OCI-LY7 (cell line): ENCODE measurements at regions not wholly inside any gene's neighbourhood (a gene's known extent, or its start where the extent isn't known, plus 50 kb on each side); places are given as distances from the start of the nearest gene placed in this dataset.

Source experiments
- BruUV-seq: library from RNA; stranded (reverse); fragments of 400-500 nt; replicated peaks from 2 replicates; lab custom pipeline; 2021; lab: Mats Ljungman, UMichigan
- CTCF ChIA-PET: fragments of 300-600 bp; sonication (Branson Sonifier 250); formaldehyde crosslinking; loops from one replicate; lab custom pipeline; 2022; ENCODE audit warnings: antibody characterized with exemption; ENCODE audit not compliant: unreplicated experiment; lab: Charles Lee
- POLR2A ChIA-PET: fragments of 300-600 bp; sonication (Branson Sonifier 250); formaldehyde crosslinking; loops from one replicate; lab custom pipeline; 2022; ENCODE audit warnings: antibody characterized with exemption; lab: Charles Lee
- DNase-seq: peaks from one replicate; pipeline ENCODE4 v3.0.0-alpha.2; 2015; ENCODE audit warnings: low spot score
- H2AFZ ChIP-seq: fragments of 200-600 bp; sonication (generic), shearing (Covaris generic); 2 replicates; pipeline ENCODE4 v1.6.1; 2014; ENCODE audit warnings: mild to moderate bottlenecking, antibody characterized with exemption, low read length, moderate library complexity
- H3K27ac ChIP-seq: fragments of 200-600 bp; sonication (generic); 2 replicates; pipeline ENCODE4 v1.5.1; 2014; ENCODE audit warnings: mixed run types, low read depth, mild to moderate bottlenecking, moderate library complexity, low read length, inconsistent platforms; ENCODE audit not compliant: poor library complexity, severe bottlenecking
- H3K36me3 ChIP-seq: fragments of 200-600 bp; sonication (generic); 2 replicates; pipeline ENCODE4 v1.6.1; 2014; ENCODE audit warnings: mild to moderate bottlenecking, antibody characterized with exemption, low read length, moderate library complexity, mixed read lengths; ENCODE audit not compliant: insufficient read depth
- H3K4me1 ChIP-seq: fragments of 200-600 bp; sonication (generic); 2 replicates; pipeline ENCODE4 v1.5.1; 2014; ENCODE audit warnings: mild to moderate bottlenecking, low read length; ENCODE audit not compliant: insufficient read depth, poor library complexity, severe bottlenecking
- H3K4me2 ChIP-seq: fragments of 200-600 bp; sonication (generic); 2 replicates; pipeline ENCODE4 v1.6.1; 2014; ENCODE audit warnings: mild to moderate bottlenecking, low read length
- H3K4me3 ChIP-seq: fragments of 200-600 bp; sonication (generic); 2 replicates; pipeline ENCODE4 v1.5.1; 2014; ENCODE audit warnings: mild to moderate bottlenecking, low read depth, low read length; ENCODE audit not compliant: poor library complexity, severe bottlenecking
- H3K79me2 ChIP-seq: fragments of 200-600 bp; sonication (generic); 2 replicates; pipeline ENCODE4 v1.6.1; 2016; ENCODE audit warnings: low read depth, mild to moderate bottlenecking, low read length, moderate library complexity, mixed read lengths; ENCODE audit not compliant: insufficient read depth
- H3K9me2 ChIP-seq: fragments of 200-600 bp; sonication (generic); 2 replicates; pipeline ENCODE4 v1.6.1; 2016; ENCODE audit warnings: mild to moderate bottlenecking, low read length, mixed read lengths; ENCODE audit not compliant: insufficient read depth
- H3K9me3 ChIP-seq: fragments of 200-600 bp; sonication (generic); 2 replicates; pipeline ENCODE4 v1.6.1; 2014; ENCODE audit warnings: mild to moderate bottlenecking, mixed run types, low read length, mixed read lengths
- H4K20me1 ChIP-seq: fragments of 200-600 bp; sonication (generic); 2 replicates; pipeline ENCODE4 v1.6.1; 2014; ENCODE audit warnings: mild to moderate bottlenecking, antibody characterized with exemption, low read length, moderate library complexity, mixed read lengths; ENCODE audit not compliant: insufficient read depth
- CTCF ChIP-seq: fragments of 200-600 bp; sonication (generic); conservative IDR thresholded peaks from 2 replicates; pipeline ENCODE4 v1.5.1; 2014; ENCODE audit warnings: mild to moderate bottlenecking, antibody characterized with exemption, low read length, moderate library complexity, mixed read lengths
- EZH2phosphoT487 ChIP-seq: fragments of 200-600 bp; sonication (generic); IDR thresholded peaks from 2 replicates; pipeline ENCODE4 v1.6.1; 2018; ENCODE audit warnings: low read depth, borderline replicate concordance, mild to moderate bottlenecking, mixed run types, antibody characterized with exemption, low read length, moderate library complexity, mixed read lengths
- intact Hi-C: fragments of 100-400 bp; cut with micrococcal nuclease; formaldehyde crosslinking; loops from one replicate; pipeline ENCODE4 v1.10.0; 2022; ENCODE audit not compliant: unreplicated experiment

DNA sequence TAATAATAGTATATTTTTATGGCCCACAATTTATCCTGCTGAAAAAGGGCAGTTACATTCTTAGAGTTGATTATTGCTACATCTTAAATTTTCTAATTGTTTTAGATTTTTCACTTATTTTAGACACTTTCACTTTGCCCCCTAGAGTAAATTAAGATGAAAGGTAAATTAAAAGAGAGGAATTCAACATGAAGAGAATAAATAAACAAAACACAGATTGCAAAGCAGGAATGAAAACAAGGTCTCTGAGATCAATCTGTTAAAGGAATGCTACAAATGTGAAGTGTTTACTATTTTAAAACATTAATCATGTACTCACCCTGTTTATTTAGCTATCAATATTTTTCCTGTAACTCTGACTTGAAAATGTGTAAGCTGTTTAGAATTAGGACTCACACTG, 113.5 kb upstream of the ETAA1 start:
- Histone ChIP-seq H3K4me1 (no peaks in the 10 kb centered on the region), H3K4me3 (no peak overlapping the region), H3K9me2 (no peaks in the 10 kb centered on the region), H3K27ac (no peak overlapping the region), H3K36me3 (no peaks in the 10 kb centered on the region), H3K9me3 (no peaks in the 10 kb centered on the region), H3K4me2 (no peak overlapping the region), H2AFZ (no peak overlapping the region), H4K20me1 (no peaks in the 10 kb centered on the region), H3K79me2 (no peaks in the 10 kb centered on the region)
- CTCF ChIA-PET = no interaction called here
- intact Hi-C loops = no loop called here
- DNase-seq = no peak
- no peak for TF ChIP-seq EZH2phosphoT487
- no peak for TF ChIP-seq CTCF
- no TSS peak for BruUV-seq
- POLR2A ChIA-PET = interaction anchor here (0.9 kb wide), 1 partner anchor 21 kb away, joined by 3 read pairs; no protein-coding TSS in a partner anchor

GRCh38 chr2:67286981-67287759, 110.0 kb upstream of the ETAA1 start:
- Histone ChIP-seq H3K27ac (no peak overlapping the region), H3K4me2 (no peak overlapping the region), H3K9me3 (no peaks in the 10 kb centered on the region), H4K20me1 (no peaks in the 10 kb centered on the region), H3K4me3 (no peak overlapping the region), H2AFZ (no peak overlapping the region), H3K4me1 (no peaks in the 10 kb centered on the region), H3K36me3 (no peaks in the 10 kb centered on the region), H3K79me2 (no peaks in the 10 kb centered on the region), H3K9me2 (no peaks in the 10 kb centered on the region)
- intact Hi-C loops = no loop called here
- POLR2A ChIA-PET = interaction anchor here (0.8 kb wide), 1 partner anchor 791 kb away, joined by 3 read pairs; no protein-coding TSS in a partner anchor
- BruUV-seq = no TSS peak
- no peak for DNase-seq
- CTCF ChIA-PET = no interaction called here
- TF ChIP-seq CTCF = no peak
- no peak for TF ChIP-seq EZH2phosphoT487

GRCh38 chr2:67289271-67289670, 107.9 kb upstream of the ETAA1 start:
- no peaks in the 10 kb centered on the region for H3K9me2 ChIP-seq
- no peak for DNase-seq
- no TSS peak for BruUV-seq
- ChIA-PET POLR2A (no interaction called here), CTCF (no interaction called here)
- H3K36me3 ChIP-seq = no peaks in the 10 kb centered on the region
- H3K4me2 ChIP-seq = no peak overlapping the region
- H3K4me3 ChIP-seq = no peak overlapping the region
- H3K9me3 ChIP-seq = no peaks in the 10 kb centered on the region
- intact Hi-C loops = no loop called here
- H3K4me1 ChIP-seq = no peaks in the 10 kb centered on the region
- no peak overlapping the region for H2AFZ ChIP-seq
- H3K27ac ChIP-seq = no peak overlapping the region
- TF ChIP-seq CTCF = no peak
- TF ChIP-seq EZH2phosphoT487 = no peak
- no peaks in the 10 kb centered on the region for H3K79me2 ChIP-seq
- H4K20me1 ChIP-seq = no peaks in the 10 kb centered on the region
